IPS-20b (cell line): ENCODE measurements at regions not wholly inside any gene's neighbourhood (a gene's known extent, or its start where the extent isn't known, plus 50 kb on each side); places are given as distances from the start of the nearest gene placed in this dataset.

ENCODE experiments used
- H3K27ac ChIP-seq: one replicate; pipeline ENCODE4 v1.5.1; 2013; ENCODE audit warnings: low read length
- H3K27me3 ChIP-seq: 2 replicates; pipeline ENCODE4 v1.6.1; 2013; ENCODE audit warnings: mild to moderate bottlenecking, low read length, inconsistent platforms; ENCODE audit not compliant: insufficient read depth
- H3K36me3 ChIP-seq: 2 replicates; pipeline ENCODE4 v1.6.1; 2013; ENCODE audit warnings: low read depth, mild to moderate bottlenecking, inconsistent platforms, low read length, moderate library complexity; ENCODE audit not compliant: insufficient read depth
- H3K4me1 ChIP-seq: 2 replicates; pipeline ENCODE4 v1.6.1; 2013; ENCODE audit warnings: mild to moderate bottlenecking, control low read depth, inconsistent platforms, low read length, moderate library complexity; ENCODE audit not compliant: insufficient read depth
- H3K4me3 ChIP-seq: 2 replicates; pipeline ENCODE4 v1.5.1; 2013; ENCODE audit warnings: mild to moderate bottlenecking, low read length, inconsistent platforms
- H3K9ac ChIP-seq: 2 replicates; pipeline ENCODE4 v1.6.1; 2013; ENCODE audit warnings: low read depth, mild to moderate bottlenecking, inconsistent platforms, low read length, moderate library complexity
- H3K9me3 ChIP-seq: 2 replicates; pipeline ENCODE4 v1.6.1; 2013; ENCODE audit warnings: mild to moderate bottlenecking, low read depth, low read length, inconsistent platforms; ENCODE audit not compliant: insufficient read depth

- 0 out of 2 replicates have a peak, but pooled peaks cover 6% of the 10 kb centered on the region for H3K4me1 ChIP-seq
- H3K27me3 ChIP-seq: no peaks in the 10 kb centered on the region
- H3K9ac ChIP-seq: no peak overlapping the region
- peaks cover 13% of the 10 kb centered on the region; the same call in 1 of the 2 replicates for H3K9me3 ChIP-seq
- no peak overlapping the region for H3K4me3 ChIP-seq
- no peak overlapping the region for H3K27ac ChIP-seq
- H3K36me3 ChIP-seq: no peaks in the 10 kb centered on the region
Observed at GRCh38 chr13:103395139-103395538, 328.9 kb upstream of the SLC10A2 start.

GRCh38 chr13:103394618-103395017, 328.4 kb upstream of the SLC10A2 start:
- Histone ChIP-seq H3K36me3 (no peaks in the 10 kb centered on the region), H3K4me3 (no peak overlapping the region), H3K27ac (no peak overlapping the region), H3K4me1 (0 out of 2 replicates have a peak, but pooled peaks cover 6% of the 10 kb centered on the region), H3K9me3 (peaks cover 13% of the 10 kb centered on the region; the same call in 1 of the 2 replicates), H3K9ac (no peak overlapping the region), H3K27me3 (no peaks in the 10 kb centered on the region)

GRCh38 chr13:103391936-103392335, 325.7 kb upstream of the SLC10A2 start:
- Histone ChIP-seq H3K27ac (no peak overlapping the region), H3K4me3 (no peak overlapping the region), H3K27me3 (no peaks in the 10 kb centered on the region), H3K9me3 (no peaks in the 10 kb centered on the region), H3K36me3 (no peaks in the 10 kb centered on the region), H3K9ac (no peak overlapping the region), H3K4me1 (0 out of 2 replicates have a peak, but pooled peaks cover 3% of the 10 kb centered on the region)

- Histone ChIP-seq H3K9me3 (no peaks in the 10 kb centered on the region), H3K4me3 (no peak overlapping the region), H3K36me3 (no peaks in the 10 kb centered on the region), H3K27me3 (no peaks in the 10 kb centered on the region), H3K9ac (no peak overlapping the region), H3K27ac (no peak overlapping the region), H3K4me1 (no peaks in the 10 kb centered on the region)
Observed at GRCh38 chr13:103388839-103389238, 322.6 kb upstream of the SLC10A2 start.

GRCh38 chr13:103386341-103386740, 320.1 kb upstream of the SLC10A2 start:
- Histone ChIP-seq H3K27ac (no peak overlapping the region), H3K4me3 (no peak overlapping the region), H3K9me3 (peaks cover 9% of the 10 kb centered on the region), H3K9ac (no peak overlapping the region), H3K27me3 (no peaks in the 10 kb centered on the region), H3K4me1 (no peaks in the 10 kb centered on the region), H3K36me3 (no peaks in the 10 kb centered on the region; the same call in 1 of the 2 replicates)

- H3K9ac ChIP-seq: no peak overlapping the region
- no peak overlapping the region for H3K27ac ChIP-seq
- H3K27me3 ChIP-seq: no peaks in the 10 kb centered on the region
- no peaks in the 10 kb centered on the region for H3K36me3 ChIP-seq
- no peaks in the 10 kb centered on the region for H3K4me1 ChIP-seq
- H3K9me3 ChIP-seq: no peaks in the 10 kb centered on the region
- H3K4me3 ChIP-seq: no peak overlapping the region
Observed at GRCh38 chr13:103373916-103374315, 307.7 kb upstream of the SLC10A2 start.

- Histone ChIP-seq H3K9ac (no peak overlapping the region), H3K4me1 (no peaks in the 10 kb centered on the region), H3K27ac (no peak overlapping the region), H3K9me3 (no peaks in the 10 kb centered on the region), H3K27me3 (no peaks in the 10 kb centered on the region), H3K36me3 (no peaks in the 10 kb centered on the region), H3K4me3 (no peak overlapping the region)
Observed at GRCh38 chr13:103371271-103371670, 305.1 kb upstream of the SLC10A2 start.

GRCh38 chr13:103370790-103371189, 304.6 kb upstream of the SLC10A2 start:
- Histone ChIP-seq H3K27ac (no peak overlapping the region), H3K27me3 (no peaks in the 10 kb centered on the region), H3K4me1 (no peaks in the 10 kb centered on the region), H3K36me3 (no peaks in the 10 kb centered on the region), H3K4me3 (no peak overlapping the region), H3K9ac (no peak overlapping the region), H3K9me3 (no peaks in the 10 kb centered on the region)

- peaks cover 6% of the 10 kb centered on the region; the same call in 1 of the 2 replicates for H3K4me1 ChIP-seq
- no peaks in the 10 kb centered on the region for H3K27me3 ChIP-seq
- H3K9ac ChIP-seq: no peak overlapping the region
- H3K36me3 ChIP-seq: no peaks in the 10 kb centered on the region
- H3K27ac ChIP-seq: no peak overlapping the region
- H3K9me3 ChIP-seq: no peaks in the 10 kb centered on the region
- no peak overlapping the region for H3K4me3 ChIP-seq
Observed at GRCh38 chr13:103358255-103358932, 292.2 kb upstream of the SLC10A2 start.

GRCh38 chr13:103356226-103356864, 290.1 kb upstream of the SLC10A2 start:
- Histone ChIP-seq H3K4me3 (no peak overlapping the region), H3K9me3 (no peaks in the 10 kb centered on the region), H3K4me1 (peaks cover 14% of the 10 kb centered on the region), H3K36me3 (no peaks in the 10 kb centered on the region), H3K27me3 (no peaks in the 10 kb centered on the region), H3K9ac (no peak overlapping the region), H3K27ac (no peak overlapping the region)

GRCh38 chr13:103354171-103354570, 288.0 kb upstream of the SLC10A2 start:
- Histone ChIP-seq H3K9ac (no peak overlapping the region), H3K36me3 (no peaks in the 10 kb centered on the region), H3K4me1 (peaks cover 22% of the 10 kb centered on the region), H3K9me3 (no peaks in the 10 kb centered on the region), H3K27ac (no peak overlapping the region), H3K27me3 (no peaks in the 10 kb centered on the region), H3K4me3 (no peak overlapping the region)
